Keratinocyte (primary cell): ENCODE measurements at regions not wholly inside any gene's neighbourhood (a gene's known extent, or its start where the extent isn't known, plus 50 kb on each side); places are given as distances from the start of the nearest gene placed in this dataset.

ENCODE experiments used
- DNase-seq: peaks from one replicate; pipeline ENCODE4 v3.0.0-alpha.2; 2011; ENCODE audit warnings: low read depth, missing footprints, low spot score
- FAIRE-seq: peaks from 2 replicates; lab custom pipeline; 2011; peaks lifted over from hg19 to GRCh38; lab: Jason Lieb, UNC
- H2AFZ ChIP-seq: 2 replicates; pipeline ENCODE4 v1.6.0; 2012; ENCODE audit warnings: low read length, control low read depth, inconsistent platforms; ENCODE audit not compliant: control insufficient read depth
- H3K27ac ChIP-seq: 2 replicates; pipeline ENCODE4 v1.5.1; 2011; ENCODE audit warnings: low read length; ENCODE audit not compliant: control insufficient read depth, insufficient read depth
- H3K27me3 ChIP-seq: 3 replicates; pipeline ENCODE4 v1.6.0; 2011; ENCODE audit warnings: low read length; ENCODE audit not compliant: control insufficient read depth, insufficient read depth; ENCODE audit errors: extremely low read depth
- H3K36me3 ChIP-seq, 2 experiments: 2 replicates in 1 of 2; 3 replicates in 1 of 2; pipeline ENCODE4 v1.5.1; 2011; ENCODE audit warnings: low read length in 2 of 2, mild to moderate bottlenecking in 1 of 2; ENCODE audit not compliant: control insufficient read depth in 2 of 2, insufficient read depth in 2 of 2; ENCODE audit errors: extremely low read depth in 1 of 2
- H3K4me1 ChIP-seq: 3 replicates; pipeline ENCODE4 v1.5.1; 2011; ENCODE audit warnings: low read length; ENCODE audit not compliant: control insufficient read depth, insufficient read depth; ENCODE audit errors: extremely low read depth
- H3K4me2 ChIP-seq: 3 replicates; pipeline ENCODE4 v1.6.0; 2011; ENCODE audit warnings: low read depth, low read length; ENCODE audit not compliant: control insufficient read depth, insufficient read depth; ENCODE audit errors: extremely low read depth
- H3K4me3 ChIP-seq, 3 experiments: fragments of 200-600 bp in 1 of 3; sonication (generic) in 1 of 3; 2 replicates in 2 of 3; 3 replicates in 1 of 3; pipeline ENCODE4 v1.5.1; 2011 to 2016; ENCODE audit warnings: low read length in 3 of 3, mild to moderate bottlenecking in 3 of 3, control low read depth in 2 of 3, inconsistent platforms in 1 of 3, low read depth in 1 of 3, mixed read lengths in 1 of 3, mixed run types in 1 of 3, moderate library complexity in 1 of 3; ENCODE audit not compliant: control insufficient read depth in 2 of 3, insufficient read depth in 2 of 3; ENCODE audit errors: extremely low read depth in 1 of 3
- H3K79me2 ChIP-seq: 2 replicates; pipeline ENCODE4 v1.6.0; 2012; ENCODE audit warnings: low read length; ENCODE audit not compliant: control insufficient read depth, insufficient read depth
- H3K9ac ChIP-seq: 3 replicates; pipeline ENCODE4 v1.6.0; 2011; ENCODE audit warnings: low read length; ENCODE audit not compliant: control insufficient read depth, insufficient read depth; ENCODE audit errors: extremely low read depth
- H3K9me1 ChIP-seq: 3 replicates; pipeline ENCODE4 v1.6.0; 2011; ENCODE audit warnings: low read length; ENCODE audit not compliant: control insufficient read depth, insufficient read depth; ENCODE audit errors: extremely low read depth
- H3K9me3 ChIP-seq: 2 replicates; pipeline ENCODE4 v1.5.1; 2012; ENCODE audit warnings: low read depth, low read length; ENCODE audit not compliant: control insufficient read depth
- H4K20me1 ChIP-seq: 3 replicates; pipeline ENCODE4 v1.6.0; 2011; ENCODE audit warnings: low read length; ENCODE audit not compliant: control insufficient read depth, insufficient read depth; ENCODE audit errors: extremely low read depth
- EZH2 ChIP-seq: IDR thresholded peaks from one replicate; pipeline ENCODE4 v1.6.1; 2012; ENCODE audit warnings: inconsistent platforms, mild to moderate bottlenecking, low read length, moderate library complexity
- dilution Hi-C: fragments of 300-500 bp; cut with MboI; formaldehyde crosslinking; loops from one replicate; pipeline ENCODE4 v1.7.0; 2020; ENCODE audit warnings: low sequenced_read_pairs; ENCODE audit not compliant: extremely low pct_ligation_motif_present
- TF ChIP-seq, protein P1 (sequence below), 3 experiments: IDR thresholded peaks in 1 of 3; conservative IDR thresholded peaks in 1 of 3; optimal IDR thresholded peaks in 1 of 3; 2 replicates in 2 of 3; 3 replicates in 1 of 3; pipeline versions ENCODE3 to v1.5.1; 2011; ENCODE audit warnings: low read length in 3 of 3, mild to moderate bottlenecking in 3 of 3, moderate library complexity in 2 of 3, control low read depth in 1 of 3, inconsistent platforms in 1 of 3; ENCODE audit not compliant: insufficient read depth in 2 of 3; ENCODE audit errors: extremely low read depth in 1 of 3

DNA sequence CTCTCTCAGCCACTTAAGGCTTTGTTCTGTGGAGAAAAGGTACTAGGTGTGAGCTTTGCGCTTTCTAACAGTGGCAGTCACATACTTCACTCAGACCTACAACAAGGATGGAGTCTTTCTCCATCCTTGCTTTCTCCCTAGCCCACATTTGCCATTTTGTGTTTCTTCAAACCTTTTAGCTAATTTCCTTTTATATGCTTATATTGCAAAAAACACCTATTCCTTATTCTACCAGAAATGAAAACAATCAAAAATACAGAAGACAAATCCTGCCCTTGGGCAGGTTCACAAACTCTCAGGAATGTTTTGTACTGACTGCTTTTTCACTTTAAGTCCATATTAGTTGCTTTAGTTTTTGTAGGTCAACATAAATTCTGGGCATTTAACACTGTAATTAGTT, 914.2 kb downstream of the SQOR start:
- Histone ChIP-seq H3K27me3 (no peaks in the 10 kb centered on the region), H4K20me1 (no peaks in the 10 kb centered on the region), H3K9me1 (no peaks in the 10 kb centered on the region), H3K4me1 (no peaks in the 10 kb centered on the region), H3K9ac (no peak overlapping the region), H2AFZ (no peak overlapping the region), H3K79me2 (no peaks in the 10 kb centered on the region), H3K36me3 (no peaks in the 10 kb centered on the region), H3K4me3 (no peak overlapping the region), H3K27ac (no peak overlapping the region), H3K4me2 (no peak overlapping the region), H3K9me3 (no peaks in the 10 kb centered on the region)
- FAIRE-seq (no peak), DNase-seq (no peak)
- dilution Hi-C loops: no loop called here
- TF ChIP-seq, protein P1, sequence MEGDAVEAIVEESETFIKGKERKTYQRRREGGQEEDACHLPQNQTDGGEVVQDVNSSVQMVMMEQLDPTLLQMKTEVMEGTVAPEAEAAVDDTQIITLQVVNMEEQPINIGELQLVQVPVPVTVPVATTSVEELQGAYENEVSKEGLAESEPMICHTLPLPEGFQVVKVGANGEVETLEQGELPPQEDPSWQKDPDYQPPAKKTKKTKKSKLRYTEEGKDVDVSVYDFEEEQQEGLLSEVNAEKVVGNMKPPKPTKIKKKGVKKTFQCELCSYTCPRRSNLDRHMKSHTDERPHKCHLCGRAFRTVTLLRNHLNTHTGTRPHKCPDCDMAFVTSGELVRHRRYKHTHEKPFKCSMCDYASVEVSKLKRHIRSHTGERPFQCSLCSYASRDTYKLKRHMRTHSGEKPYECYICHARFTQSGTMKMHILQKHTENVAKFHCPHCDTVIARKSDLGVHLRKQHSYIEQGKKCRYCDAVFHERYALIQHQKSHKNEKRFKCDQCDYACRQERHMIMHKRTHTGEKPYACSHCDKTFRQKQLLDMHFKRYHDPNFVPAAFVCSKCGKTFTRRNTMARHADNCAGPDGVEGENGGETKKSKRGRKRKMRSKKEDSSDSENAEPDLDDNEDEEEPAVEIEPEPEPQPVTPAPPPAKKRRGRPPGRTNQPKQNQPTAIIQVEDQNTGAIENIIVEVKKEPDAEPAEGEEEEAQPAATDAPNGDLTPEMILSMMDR (optimal IDR thresholded peaks at IDR 0.05 in 1 of 3, IDR thresholded peaks at IDR 0.05 in 1 of 3, conservative IDR thresholded peaks at IDR 0.05 in 1 of 3; ENCODE audit: extremely low read depth in 1 of 3, insufficient read depth in 2 of 3, low read length in 3 of 3): no peak
- no peak for TF ChIP-seq EZH2

DNA sequence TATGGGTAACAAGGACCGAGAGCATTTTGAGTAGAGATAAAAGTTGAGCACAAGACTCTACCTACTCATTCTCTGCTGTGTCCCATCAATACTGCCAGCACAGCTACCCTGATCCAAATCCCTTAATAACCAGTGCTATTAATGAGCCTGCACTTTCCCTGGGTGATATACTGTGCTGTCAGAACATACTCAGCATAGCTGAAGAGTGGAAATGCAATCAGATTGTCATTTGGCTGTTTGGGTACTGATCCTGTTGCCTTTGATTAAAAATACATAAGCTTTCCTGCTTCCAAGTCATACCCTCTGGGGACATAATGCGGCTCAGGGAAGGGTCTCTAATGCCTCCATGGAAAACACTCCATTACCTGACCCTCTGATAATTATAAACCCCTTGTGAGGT, 917.5 kb downstream of the SQOR start:
- DNase-seq: no peak
- Histone ChIP-seq H3K4me2 (no peak overlapping the region), H2AFZ (no peak overlapping the region), H3K4me3 (no peak overlapping the region), H3K4me1 (no peaks in the 10 kb centered on the region), H3K36me3 (no peaks in the 10 kb centered on the region), H3K9me1 (no peaks in the 10 kb centered on the region), H3K9me3 (no peaks in the 10 kb centered on the region), H3K27ac (no peak overlapping the region), H3K9ac (no peak overlapping the region), H4K20me1 (no peaks in the 10 kb centered on the region), H3K79me2 (no peaks in the 10 kb centered on the region), H3K27me3 (no peaks in the 10 kb centered on the region)
- dilution Hi-C loops: no loop called here
- FAIRE-seq: no peak
- TF ChIP-seq, protein P1 (optimal IDR thresholded peaks at IDR 0.05 in 1 of 3, IDR thresholded peaks at IDR 0.05 in 1 of 3, conservative IDR thresholded peaks at IDR 0.05 in 1 of 3; ENCODE audit: extremely low read depth in 1 of 3, insufficient read depth in 2 of 3, low read length in 3 of 3): no peak
- no peak for TF ChIP-seq EZH2
